Neural crest cell (in vitro differentiated cells): ENCODE measurements at regions not wholly inside any gene's neighbourhood (a gene's known extent, or its start where the extent isn't known, plus 50 kb on each side); places are given as distances from the start of the nearest gene placed in this dataset.

ENCODE experiments used
- DNase-seq: peaks from one replicate; pipeline ENCODE4 v3.0.0; 2021; ENCODE audit warnings: low read depth, mixed read lengths, low spot score
- H3K27ac Mint-ChIP-seq: one replicate; pipeline ENCODE4 v1.8.0; 2021; ENCODE audit warnings: mild to moderate bottlenecking, mixed read lengths; ENCODE audit not compliant: unreplicated experiment
- H3K27me3 Mint-ChIP-seq: 2 replicates; pipeline ENCODE4 v1.8.0; 2021; ENCODE audit warnings: low read depth, mild to moderate bottlenecking, mixed read lengths
- H3K36me3 Mint-ChIP-seq: 2 replicates; pipeline ENCODE4 v1.8.0; 2021; ENCODE audit warnings: low read depth, mild to moderate bottlenecking, mixed read lengths
- H3K4me1 Mint-ChIP-seq: 2 replicates; pipeline ENCODE4 v1.8.0; 2021; ENCODE audit warnings: mixed read lengths
- H3K4me3 Mint-ChIP-seq: one replicate; pipeline ENCODE4 v1.8.0; 2021; ENCODE audit warnings: mild to moderate bottlenecking, mixed read lengths
- H3K9me3 Mint-ChIP-seq: 2 replicates; pipeline ENCODE4 v1.8.0; 2021; ENCODE audit warnings: mixed read lengths
- CTCF ChIP-seq: fragments of 200-600 bp; sonication (generic); conservative IDR thresholded peaks from 2 replicates; pipeline ENCODE4 v1.5.0; 2021; ENCODE audit warnings: antibody characterized with exemption, mild to moderate bottlenecking

- Mint-ChIP-seq H3K36me3 (no peaks in the 10 kb centered on the region), H3K4me1 (no peaks in the 10 kb centered on the region)
Observed at GRCh38 chr4:164304861-164305260, 449.1 kb upstream of the SMIM31 start.

GRCh38 chr4:164307262-164307661, 446.7 kb upstream of the SMIM31 start:
- no peak overlapping the region for H3K4me3 Mint-ChIP-seq
- H3K4me1 Mint-ChIP-seq, result no peaks in the 10 kb centered on the region
- H3K27ac Mint-ChIP-seq, result no peak overlapping the region
- TF ChIP-seq CTCF, result no peak
- no peak for DNase-seq
- H3K27me3 Mint-ChIP-seq, result no peaks in the 10 kb centered on the region
- H3K36me3 Mint-ChIP-seq, result no peaks in the 10 kb centered on the region
- H3K9me3 Mint-ChIP-seq, result peaks cover 2% of the 10 kb centered on the region

More at GRCh38 chr4:164304861-164305260, 449.1 kb upstream of the SMIM31 start:
- Mint-ChIP-seq H3K27ac (no peak overlapping the region), H3K27me3 (no peaks in the 10 kb centered on the region), H3K4me3 (no peak overlapping the region), H3K9me3 (no peaks in the 10 kb centered on the region)
- DNase-seq, result no peak
- no peak for TF ChIP-seq CTCF

GRCh38 chr4:164312671-164313070, 441.3 kb upstream of the SMIM31 start:
- Mint-ChIP-seq H3K4me1 (peaks cover 13% of the 10 kb centered on the region), H3K4me3 (no peak overlapping the region), H3K36me3 (no peaks in the 10 kb centered on the region), H3K27me3 (no peaks in the 10 kb centered on the region), H3K9me3 (peaks cover 2% of the 10 kb centered on the region), H3K27ac (no peak overlapping the region)
- TF ChIP-seq CTCF, result no peak
- no peak for DNase-seq

GRCh38 chr4:164313853-164314252, 440.1 kb upstream of the SMIM31 start:
- H3K27ac Mint-ChIP-seq, result peak overlapping the region; percentile 47
- no peak for TF ChIP-seq CTCF
- no peak for DNase-seq
- H3K9me3 Mint-ChIP-seq, result peaks cover 2% of the 10 kb centered on the region
- H3K36me3 Mint-ChIP-seq, result no peaks in the 10 kb centered on the region
- H3K27me3 Mint-ChIP-seq, result no peaks in the 10 kb centered on the region
- no peak overlapping the region for H3K4me3 Mint-ChIP-seq
- peaks cover 18% of the 10 kb centered on the region for H3K4me1 Mint-ChIP-seq

- Mint-ChIP-seq H3K9me3 (no peaks in the 10 kb centered on the region), H3K4me1 (peaks cover 18% of the 10 kb centered on the region), H3K27ac (no peak overlapping the region), H3K4me3 (no peak overlapping the region), H3K36me3 (no peaks in the 10 kb centered on the region), H3K27me3 (no peaks in the 10 kb centered on the region)
- no peak for TF ChIP-seq CTCF
- no peak for DNase-seq
Observed at GRCh38 chr4:164318350-164318749, 435.6 kb upstream of the SMIM31 start.

GRCh38 chr4:164319688-164320087, 434.2 kb upstream of the SMIM31 start:
- Mint-ChIP-seq H3K4me3 (no peak overlapping the region), H3K36me3 (no peaks in the 10 kb centered on the region), H3K4me1 (peaks cover 9% of the 10 kb centered on the region), H3K9me3 (no peaks in the 10 kb centered on the region), H3K27ac (no peak overlapping the region), H3K27me3 (no peaks in the 10 kb centered on the region)
- no peak for TF ChIP-seq CTCF
- DNase-seq, result no peak
